GM21528 (cell line): ENCODE measurements at regions not wholly inside any gene's neighbourhood (a gene's known extent, or its start where the extent isn't known, plus 50 kb on each side); places are given as distances from the start of the nearest gene placed in this dataset.
"Not testable (repeated sequence)": the region's sequence is repeated elsewhere in the genome, so short reads cannot be mapped to it uniquely, and the experiment has no call there.

Experiments used
- ATAC-seq: cut with Tn5 transposase; IDR thresholded peaks from one replicate; pipeline ENCODE4 v1.9.1; 2021; ENCODE audit warnings: mild to moderate bottlenecking, moderate library complexity; ENCODE audit not compliant: unreplicated experiment, low FRiP score

DNA sequence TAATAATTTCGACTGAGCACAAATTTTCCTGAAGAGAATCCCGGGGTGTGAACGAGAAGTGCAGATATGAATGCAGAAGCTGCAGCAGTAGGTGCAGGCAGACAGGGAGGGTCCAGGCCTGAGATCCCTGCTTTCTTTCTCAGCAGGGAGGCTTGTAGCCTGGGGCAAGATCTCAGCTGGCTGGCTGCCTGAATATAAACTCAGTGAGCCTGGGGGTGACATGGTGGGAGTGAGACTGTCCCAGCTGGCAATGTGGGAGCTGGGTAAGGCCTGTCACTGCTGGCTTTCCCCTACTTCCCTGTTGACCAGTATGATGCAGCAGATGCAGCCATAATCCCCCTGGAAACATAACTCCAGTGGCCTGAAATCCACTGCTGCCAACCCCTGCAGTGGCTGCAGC lies 325.2 kb downstream of the CETN3 start:
- no peak for ATAC-seq

DNA sequence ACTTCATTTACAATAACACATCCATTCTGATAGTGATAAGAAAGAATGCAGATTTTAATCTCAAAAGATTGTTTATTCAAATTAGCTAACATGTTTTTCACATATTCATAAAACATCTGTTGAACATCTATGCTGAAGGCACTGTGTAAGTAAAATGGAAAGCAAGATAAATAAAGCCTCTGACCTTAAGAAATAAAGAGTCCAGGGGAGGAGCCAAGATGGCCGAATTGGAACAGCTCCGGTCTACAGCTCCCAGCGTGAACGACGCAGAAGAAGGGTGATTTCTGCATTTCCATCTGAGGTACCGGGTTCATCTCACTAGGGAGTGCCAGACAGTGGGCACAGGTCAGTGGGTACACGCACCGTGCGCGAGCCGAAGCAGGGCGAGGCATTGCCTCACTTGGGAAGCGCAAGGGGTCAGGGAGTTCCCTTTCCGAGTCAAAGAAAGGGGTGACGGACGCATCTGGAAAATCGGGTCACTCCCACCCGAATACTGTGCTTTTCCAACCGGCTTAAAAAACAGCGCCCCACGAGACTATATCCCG lies 336.5 kb downstream of the CETN3 start:
- not testable (repeated sequence) for ATAC-seq

DNA sequence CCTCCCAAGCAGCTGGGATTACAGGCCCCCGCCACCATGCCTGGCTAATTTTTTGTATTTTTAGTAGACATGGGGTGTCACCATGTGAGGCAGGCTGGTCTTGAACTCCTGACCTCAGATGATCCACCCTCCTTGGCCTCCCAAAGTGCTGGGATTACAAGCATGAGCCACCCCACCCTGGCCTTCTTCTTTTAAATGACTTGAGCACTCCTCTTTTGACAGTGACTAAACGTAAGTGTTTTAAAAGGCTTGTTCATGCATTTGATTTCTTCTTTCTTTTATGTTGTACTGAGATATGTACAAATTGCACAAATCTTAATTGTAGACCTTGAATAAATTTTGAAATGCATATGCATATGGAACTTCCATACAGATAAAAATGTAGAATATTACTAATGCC lies 337.9 kb downstream of the CETN3 start:
- no peak for ATAC-seq

DNA sequence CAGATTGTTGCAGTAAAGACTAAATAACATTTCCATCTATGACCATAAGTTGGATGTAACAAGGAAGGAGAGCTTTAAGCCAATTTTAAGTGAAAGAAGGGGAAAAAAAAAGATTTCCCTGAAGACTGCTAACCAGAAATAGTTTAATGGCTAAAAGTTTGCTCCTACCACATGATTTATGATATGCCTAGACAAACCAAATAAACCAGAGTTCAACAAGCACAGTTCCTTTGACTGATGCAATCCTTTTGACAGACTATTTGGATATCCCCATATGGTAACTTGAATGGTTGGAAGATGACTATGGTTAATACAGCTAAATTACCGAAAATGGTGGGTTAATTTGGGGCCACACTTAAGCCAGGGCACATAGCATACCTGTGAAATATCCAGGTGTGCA lies 338.5 kb downstream of the CETN3 start:
- ATAC-seq, result no peak

DNA sequence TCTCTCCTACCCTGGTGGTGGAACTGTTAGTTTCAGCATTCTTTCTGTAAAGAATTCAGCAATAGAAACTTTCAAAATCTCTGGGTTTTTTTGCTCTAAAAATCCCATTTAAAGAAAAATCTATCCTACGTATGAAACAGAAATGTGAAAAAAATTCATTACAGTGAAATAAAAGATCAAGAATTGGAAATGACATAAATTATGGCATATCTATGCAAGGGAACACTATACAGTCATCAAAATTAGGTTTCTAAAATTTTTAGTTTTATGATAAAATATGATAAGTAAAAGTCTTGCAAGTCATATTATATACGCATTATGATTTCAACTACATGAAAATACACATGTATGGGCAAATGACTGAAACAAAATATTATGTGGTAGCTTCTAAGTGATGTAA lies 342.6 kb downstream of the CETN3 start:
- no peak for ATAC-seq

DNA sequence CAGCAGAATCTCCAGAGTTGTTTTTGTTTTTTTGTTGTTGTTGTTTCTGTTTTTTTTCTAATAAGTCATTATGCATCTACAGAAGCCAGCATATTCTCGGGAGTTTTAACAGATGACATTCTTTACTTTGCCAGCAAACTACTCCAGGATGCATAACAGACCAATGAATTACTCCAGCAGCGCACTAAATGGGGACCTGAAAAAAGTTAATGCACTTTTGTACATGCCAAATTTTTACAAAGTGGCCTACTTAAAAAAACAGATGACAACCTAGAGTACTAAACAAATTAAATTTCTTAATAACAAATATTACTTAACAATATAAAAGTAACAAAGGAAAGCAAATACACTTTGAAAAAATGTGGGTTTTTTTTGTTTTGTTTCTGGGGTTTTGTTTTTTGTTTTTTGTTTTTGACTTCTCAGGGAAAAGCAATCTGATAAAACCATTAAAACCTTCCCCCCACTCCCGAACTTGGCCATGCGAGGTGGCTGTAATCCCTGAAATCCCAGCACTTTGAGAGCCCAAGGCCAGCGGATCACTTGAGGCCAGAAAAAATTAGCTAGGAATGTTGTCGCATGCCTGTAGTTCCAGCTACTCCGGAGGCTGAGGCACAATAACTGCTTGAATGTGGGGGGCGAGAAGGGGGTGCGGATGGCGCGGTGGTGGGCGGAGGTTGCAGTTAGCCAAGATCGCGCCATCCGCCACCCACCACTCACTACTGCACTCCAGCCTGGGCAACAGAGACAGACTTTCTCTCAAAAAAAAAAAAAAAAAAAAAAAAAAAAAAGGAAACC lies 352.4 kb downstream of the CETN3 start:
- no peak for ATAC-seq

DNA sequence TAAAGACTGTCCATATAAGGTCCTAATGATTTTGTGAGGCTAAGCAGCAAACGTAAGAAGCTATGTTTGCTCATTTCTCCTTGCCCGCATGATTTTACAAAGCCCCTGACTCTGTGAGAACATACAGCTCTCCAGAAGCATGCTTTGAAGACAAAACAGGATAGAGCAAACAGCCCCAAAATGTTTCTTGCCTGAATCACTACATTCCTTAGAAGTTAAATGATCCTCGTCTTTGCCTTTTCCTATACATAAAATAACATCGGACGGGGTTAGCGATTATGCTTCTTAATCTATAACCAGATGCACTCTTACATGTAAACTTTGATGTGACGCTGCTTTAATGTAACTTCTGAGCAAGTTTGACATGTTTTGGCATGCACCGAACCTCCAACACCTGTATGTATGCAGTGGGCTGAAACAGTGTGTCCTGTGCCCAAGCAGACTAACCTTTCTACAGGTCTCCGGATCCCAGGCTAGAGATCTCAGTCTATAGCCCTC lies 353.7 kb downstream of the CETN3 start:
- no peak for ATAC-seq

DNA sequence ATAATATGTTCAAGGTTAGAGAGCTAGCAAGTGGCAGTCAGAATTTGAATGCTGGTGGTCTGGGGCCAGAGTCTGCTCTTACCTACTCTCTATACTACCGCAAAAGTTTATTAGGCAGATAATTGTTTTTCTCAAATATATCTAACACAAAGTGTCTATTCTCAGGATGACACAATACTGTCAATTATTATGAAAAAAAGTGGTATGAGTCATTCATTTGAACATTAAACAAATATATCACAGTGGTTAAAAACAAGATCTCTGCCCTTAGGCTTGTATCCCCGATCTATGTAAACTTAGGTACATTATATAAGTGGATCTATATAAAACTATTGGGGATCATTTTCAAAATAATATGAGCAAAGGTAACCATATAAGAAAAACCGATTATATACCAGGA lies 354.9 kb downstream of the CETN3 start:
- ATAC-seq, result no peak

DNA sequence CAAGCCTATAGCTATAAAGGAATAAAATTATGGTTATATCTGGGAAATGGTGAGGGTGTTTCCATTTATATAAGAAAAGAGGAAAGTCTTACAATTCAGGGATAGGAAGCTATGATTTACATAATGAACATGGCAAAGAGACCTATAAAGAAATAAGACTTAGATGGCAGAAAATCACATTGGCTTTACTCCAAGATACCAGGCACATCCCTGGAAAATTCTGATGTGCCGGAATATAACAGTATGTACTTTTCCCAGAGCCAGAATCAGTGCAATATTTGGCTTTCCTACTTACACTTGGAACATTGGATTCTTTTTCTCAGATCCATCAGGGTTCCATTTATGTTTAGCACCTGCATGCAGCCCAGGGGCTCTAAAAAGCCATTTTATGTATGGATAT lies 357.8 kb downstream of the CETN3 start:
- ATAC-seq, result no peak

DNA sequence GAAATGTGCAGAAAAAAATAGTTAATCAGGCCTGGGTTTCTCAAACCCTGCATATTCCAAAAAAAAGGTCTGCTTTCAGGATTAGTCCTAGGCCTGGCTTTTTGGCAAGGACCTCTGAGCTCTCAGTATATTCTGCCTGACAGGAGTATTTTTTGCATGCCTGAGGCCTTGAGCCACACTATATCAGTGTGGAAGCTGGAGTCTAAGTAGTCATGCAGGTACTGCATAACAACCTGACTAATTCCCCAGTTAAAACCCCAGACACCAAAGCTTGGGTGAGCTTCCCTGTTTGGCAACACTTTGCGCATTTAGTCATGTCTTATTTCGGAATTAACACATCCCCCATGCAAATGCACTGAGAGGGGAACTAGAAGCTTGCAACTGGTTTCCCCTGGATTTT lies 359.5 kb downstream of the CETN3 start:
- no peak for ATAC-seq

DNA sequence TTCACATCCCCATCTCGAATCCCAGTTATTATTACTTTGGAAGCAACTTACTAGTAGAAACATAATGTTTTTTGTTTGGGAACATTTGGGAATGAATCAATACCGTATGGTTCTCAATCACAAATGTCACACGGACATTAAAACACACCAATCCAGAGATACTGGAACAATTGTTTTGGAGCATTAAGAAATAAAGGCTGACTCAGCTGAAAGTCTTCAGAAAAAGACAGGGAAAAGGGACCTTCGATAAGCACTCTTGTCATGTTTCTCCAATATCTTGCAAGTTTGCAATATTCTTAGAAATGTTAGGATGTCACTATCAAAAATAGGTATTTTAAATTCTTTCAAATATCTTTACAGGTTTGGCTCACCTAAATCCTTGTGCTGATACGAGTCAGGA lies 362.4 kb downstream of the CETN3 start:
- ATAC-seq, result no peak

DNA sequence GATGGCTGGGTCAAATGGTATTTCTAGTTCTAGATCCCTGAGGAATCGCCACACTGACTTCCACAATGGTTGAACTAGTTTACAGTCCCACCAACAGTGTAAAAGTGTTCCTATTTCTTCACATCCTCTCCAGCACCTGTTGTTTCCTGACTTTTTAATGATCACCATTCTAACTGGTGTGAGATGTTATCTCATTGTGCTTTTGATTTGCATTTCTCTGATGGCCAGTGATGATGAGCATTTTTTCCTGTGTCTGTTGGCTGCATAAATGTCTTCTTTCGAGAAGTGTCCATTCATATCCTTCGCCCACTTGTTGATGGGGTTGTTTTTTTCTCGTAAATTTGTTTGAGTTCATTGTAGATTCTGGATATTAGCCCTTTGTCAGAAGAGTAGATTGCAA lies 369.5 kb downstream of the CETN3 start:
- not testable (repeated sequence) for ATAC-seq

DNA sequence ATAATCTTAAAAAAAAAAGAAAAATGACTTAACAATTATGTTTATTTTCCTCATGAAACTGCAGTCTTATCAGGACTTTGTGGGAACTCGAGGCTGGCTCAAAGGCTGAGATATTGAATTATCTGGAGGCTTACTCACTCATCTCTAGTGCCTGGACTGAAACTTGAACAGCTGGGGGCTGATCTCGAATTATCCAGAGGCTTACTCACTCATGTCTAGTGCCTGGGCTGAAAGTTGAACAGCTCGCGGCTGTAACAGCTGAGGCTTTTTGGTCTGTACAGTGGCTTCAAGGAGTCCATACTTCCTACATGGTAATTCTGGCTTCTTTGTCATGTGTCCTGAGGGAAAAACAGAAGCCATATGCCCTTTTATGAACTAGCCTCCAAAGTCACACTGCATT lies 371.9 kb downstream of the CETN3 start:
- ATAC-seq, result no peak

DNA sequence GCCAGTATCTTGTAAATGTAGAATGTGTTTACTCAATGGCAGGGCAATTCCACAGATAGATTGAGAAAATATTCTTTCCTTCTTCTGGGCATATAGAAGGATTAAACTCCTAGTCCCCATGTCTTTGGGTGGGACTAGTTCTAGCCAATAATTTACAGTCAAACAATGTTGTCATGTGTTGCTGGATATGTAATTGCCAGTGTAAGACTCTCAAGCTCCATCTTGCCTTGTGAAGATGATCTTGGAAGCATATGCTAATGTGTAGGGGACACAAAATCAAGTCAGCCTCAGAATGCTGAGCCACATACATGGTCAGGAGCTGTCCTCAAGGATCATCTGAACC lies 386.9 kb downstream of the CETN3 start:
- no peak for ATAC-seq

DNA sequence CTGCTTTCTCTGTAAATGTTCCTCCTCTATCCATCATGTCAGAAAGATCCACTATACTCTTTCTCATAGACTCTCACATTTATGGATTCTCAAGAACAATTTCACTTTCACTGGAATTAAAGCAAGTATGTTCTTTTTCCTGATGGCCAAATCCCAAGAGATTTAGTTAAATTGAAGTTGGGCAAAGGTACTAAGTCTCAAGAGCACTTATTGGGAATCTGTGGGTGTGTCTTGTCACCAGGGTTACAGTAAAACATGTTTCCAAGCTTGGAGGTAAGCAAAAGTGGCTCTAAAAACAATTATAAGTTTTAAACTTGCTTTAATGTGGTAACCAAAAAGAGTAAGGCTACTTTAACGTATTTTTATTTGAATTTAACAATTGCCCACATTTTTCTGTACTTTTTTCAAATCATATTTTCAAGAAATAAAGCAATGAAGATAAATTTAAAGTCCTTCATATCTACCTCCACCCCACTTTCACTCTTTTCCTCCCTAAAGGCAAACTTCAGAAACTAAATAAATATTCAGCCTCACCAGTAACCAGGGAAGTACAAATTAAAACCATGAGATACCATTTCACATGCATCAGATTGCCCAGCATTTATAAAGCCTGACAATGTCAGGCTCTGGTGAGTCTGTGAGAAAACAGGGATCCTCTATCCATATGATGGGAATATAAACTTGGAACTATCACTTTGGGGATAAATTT lies 387.4 kb downstream of the CETN3 start:
- no peak for ATAC-seq

DNA sequence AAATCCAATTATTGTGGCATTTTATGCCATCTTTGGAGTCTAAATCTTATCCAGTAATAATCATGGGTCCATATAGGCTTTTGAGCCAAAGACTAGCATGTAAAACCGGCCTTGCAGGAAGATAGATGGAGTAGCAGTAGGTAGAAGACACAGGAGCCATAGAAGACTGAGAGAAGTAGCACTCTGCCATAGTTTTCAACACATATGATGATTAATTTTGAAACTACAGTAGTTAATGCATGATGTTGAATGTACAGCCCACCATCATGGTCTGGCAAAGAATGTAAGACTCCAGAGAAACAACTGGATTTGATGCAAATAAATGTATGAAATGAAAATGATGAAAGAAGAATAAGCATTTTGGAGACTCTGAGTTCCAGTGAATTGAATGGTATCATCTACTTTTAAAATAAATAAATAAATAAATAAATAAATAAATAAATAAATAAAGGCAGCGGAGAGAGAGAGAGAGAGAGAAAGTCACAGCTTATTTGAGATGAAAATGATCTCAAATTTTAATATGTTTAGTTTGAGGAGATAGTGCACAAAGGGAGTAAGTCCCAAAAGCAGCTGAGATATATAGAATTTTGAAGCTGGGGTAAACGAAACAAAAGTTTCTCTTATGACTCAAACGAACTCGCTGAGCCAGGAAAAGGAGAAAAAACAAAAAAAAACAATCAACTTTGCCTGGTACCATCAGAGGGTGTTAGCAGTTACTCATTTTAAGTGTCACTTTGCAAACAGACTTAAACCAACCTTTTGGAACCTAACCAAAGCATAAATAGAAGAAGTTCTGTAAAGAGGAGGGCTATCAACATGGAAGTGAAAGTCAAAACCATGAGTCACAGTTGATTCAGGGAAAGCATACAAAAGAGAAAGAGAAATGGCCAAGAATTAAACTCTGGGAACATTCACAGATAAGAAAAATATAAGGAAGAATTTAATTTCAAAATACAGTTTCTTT lies 388.7 kb downstream of the CETN3 start:
- peak; percentile 95 for ATAC-seq

DNA sequence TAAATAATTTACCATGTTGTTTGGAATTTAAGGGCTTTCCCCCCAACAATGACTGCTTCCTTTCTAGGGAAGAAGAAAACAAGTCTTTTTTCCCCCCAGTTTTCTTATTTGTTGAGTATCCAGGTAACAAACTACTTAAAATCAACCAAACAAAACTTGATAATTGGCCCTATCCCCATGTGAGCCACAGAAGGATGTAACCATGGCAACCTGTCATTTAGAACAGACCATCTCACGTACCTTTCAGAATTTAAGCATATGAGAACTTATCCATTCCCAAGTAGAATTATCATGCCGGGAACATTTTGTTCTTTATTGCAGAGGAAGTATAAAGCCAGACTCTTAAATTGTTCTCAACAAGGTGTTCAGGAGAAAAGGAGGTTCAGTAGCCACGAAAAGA lies 392.3 kb downstream of the CETN3 start:
- ATAC-seq, result no peak

DNA sequence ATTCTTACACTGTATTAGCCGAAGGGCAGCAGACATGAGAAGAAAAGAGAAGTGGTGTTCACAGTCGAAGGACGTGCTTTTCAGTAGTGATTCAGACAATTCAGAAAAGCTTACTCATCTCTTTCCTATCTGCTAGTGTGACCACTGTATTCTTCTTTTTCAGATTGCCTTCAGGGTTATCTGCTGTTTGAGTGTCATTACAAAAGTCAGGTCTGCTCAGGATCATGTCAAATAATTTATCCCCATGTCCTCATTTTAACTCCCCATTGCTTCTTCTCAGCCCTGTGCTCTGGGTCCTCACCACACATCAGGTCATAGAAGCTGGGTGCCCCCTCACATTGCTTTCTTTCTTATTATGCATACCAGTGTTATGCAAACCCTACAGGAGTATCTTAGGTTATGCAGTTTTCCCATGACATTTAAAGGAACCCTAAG lies 394.0 kb downstream of the CETN3 start:
- peak; percentile 83 for ATAC-seq

DNA sequence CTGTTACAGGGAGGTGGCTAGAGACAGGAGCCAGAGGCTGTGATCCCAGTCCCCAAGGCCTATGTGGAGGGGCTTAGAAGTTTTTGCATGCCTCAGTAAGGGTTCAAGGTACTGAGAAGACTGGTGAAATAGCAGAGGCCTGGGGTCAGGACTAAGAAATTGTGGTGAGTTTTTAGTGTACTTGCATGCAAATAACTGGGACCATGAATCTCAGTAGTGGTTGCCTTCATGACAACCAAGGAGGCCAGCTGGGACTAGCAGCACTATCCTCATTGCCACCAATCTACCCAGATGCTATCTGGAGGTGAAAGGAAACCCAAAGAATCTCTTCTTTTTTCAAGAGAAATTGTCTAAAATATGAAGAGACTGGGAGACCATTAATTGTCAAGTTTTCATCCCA lies 395.1 kb downstream of the CETN3 start:
- peak; percentile 89 for ATAC-seq

DNA sequence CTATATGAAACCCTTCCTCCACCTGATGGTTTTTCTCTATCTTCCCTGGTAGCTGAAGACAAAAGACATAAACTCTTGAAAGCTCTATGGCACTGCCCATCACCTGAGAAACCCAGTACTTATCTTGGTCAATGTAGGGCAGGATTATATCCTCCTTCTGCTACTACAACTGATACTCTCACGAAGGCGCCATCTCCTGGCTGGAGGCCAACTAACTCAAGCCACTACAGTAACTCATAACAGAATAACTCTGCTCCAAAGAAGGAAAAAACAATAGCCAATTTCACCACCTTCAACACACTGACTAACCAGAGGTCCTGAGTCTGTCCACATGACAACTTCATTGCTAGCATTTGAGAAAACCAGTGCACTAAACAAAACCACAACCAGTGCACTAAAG lies 409.2 kb downstream of the CETN3 start:
- no peak for ATAC-seq
